ENCODE measurements at regions not wholly inside any gene's neighbourhood (a gene's known extent, or its start where the extent isn't known, plus 50 kb on each side); places are given as distances from the start of the nearest gene placed in this dataset.

DNA sequence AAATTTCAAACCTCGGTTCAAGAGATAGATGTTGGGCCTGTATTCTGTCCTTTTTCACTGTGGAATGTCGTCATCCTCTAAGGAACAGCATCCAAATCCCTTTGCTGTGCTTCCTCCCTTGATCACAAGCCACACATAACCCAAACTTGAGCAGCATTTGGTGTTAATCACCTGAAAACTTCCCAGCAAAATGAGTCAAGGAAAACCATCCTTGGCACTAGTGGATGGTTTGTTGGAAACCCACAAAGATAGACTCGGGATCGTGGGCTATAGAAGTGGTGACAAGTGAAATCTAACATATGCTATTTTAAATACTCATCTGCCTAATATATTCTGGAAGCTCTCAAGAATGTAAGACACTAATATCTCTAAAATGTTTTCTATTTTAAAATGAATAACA lies 459.1 kb downstream of the SETD4 start:
- CTCF ChIA-PET, result no interaction called here
- no peaks in the 10 kb centered on the region for H3K36me3 ChIP-seq (ENCODE audit: control insufficient read depth, insufficient read depth, low read length)
- no peaks in the 10 kb centered on the region for H3K4me1 ChIP-seq (ENCODE audit: control insufficient read depth, insufficient read depth, low read length)
- no TSS peak for BruUV-seq (replicated peaks)
- peaks cover 7% of the 10 kb centered on the region for H3K27me3 ChIP-seq (ENCODE audit: control insufficient read depth, insufficient read depth, low read length)
- H3K27ac ChIP-seq (ENCODE audit: low read length), result no peak overlapping the region
- in situ Hi-C loops (cut with HindIII; ENCODE audit: low pct_unique_long_range_greater_than_20kb, low sequenced_read_pairs) (no loop called here), intact Hi-C loops (cut with micrococcal nuclease; ENCODE audit: unreplicated experiment) (no loop called here)
- TF ChIP-seq SIN3A (IDR thresholded peaks at IDR 0.05; ENCODE audit: borderline replicate concordance, insufficient read depth, low read depth, low read length), result no peak
- TF ChIP-seq POLR2AphosphoS5 (IDR thresholded peaks at IDR 0.05; ENCODE audit: low read depth, low read length), result no peak
- no peak for TF ChIP-seq TCF7L2 (IDR thresholded peaks at IDR 0.05; ENCODE audit: low read depth, low read length)
- TF ChIP-seq, protein P1, sequence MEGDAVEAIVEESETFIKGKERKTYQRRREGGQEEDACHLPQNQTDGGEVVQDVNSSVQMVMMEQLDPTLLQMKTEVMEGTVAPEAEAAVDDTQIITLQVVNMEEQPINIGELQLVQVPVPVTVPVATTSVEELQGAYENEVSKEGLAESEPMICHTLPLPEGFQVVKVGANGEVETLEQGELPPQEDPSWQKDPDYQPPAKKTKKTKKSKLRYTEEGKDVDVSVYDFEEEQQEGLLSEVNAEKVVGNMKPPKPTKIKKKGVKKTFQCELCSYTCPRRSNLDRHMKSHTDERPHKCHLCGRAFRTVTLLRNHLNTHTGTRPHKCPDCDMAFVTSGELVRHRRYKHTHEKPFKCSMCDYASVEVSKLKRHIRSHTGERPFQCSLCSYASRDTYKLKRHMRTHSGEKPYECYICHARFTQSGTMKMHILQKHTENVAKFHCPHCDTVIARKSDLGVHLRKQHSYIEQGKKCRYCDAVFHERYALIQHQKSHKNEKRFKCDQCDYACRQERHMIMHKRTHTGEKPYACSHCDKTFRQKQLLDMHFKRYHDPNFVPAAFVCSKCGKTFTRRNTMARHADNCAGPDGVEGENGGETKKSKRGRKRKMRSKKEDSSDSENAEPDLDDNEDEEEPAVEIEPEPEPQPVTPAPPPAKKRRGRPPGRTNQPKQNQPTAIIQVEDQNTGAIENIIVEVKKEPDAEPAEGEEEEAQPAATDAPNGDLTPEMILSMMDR (IDR thresholded peaks at IDR 0.05), result no peak
- TF ChIP-seq, protein P2, sequence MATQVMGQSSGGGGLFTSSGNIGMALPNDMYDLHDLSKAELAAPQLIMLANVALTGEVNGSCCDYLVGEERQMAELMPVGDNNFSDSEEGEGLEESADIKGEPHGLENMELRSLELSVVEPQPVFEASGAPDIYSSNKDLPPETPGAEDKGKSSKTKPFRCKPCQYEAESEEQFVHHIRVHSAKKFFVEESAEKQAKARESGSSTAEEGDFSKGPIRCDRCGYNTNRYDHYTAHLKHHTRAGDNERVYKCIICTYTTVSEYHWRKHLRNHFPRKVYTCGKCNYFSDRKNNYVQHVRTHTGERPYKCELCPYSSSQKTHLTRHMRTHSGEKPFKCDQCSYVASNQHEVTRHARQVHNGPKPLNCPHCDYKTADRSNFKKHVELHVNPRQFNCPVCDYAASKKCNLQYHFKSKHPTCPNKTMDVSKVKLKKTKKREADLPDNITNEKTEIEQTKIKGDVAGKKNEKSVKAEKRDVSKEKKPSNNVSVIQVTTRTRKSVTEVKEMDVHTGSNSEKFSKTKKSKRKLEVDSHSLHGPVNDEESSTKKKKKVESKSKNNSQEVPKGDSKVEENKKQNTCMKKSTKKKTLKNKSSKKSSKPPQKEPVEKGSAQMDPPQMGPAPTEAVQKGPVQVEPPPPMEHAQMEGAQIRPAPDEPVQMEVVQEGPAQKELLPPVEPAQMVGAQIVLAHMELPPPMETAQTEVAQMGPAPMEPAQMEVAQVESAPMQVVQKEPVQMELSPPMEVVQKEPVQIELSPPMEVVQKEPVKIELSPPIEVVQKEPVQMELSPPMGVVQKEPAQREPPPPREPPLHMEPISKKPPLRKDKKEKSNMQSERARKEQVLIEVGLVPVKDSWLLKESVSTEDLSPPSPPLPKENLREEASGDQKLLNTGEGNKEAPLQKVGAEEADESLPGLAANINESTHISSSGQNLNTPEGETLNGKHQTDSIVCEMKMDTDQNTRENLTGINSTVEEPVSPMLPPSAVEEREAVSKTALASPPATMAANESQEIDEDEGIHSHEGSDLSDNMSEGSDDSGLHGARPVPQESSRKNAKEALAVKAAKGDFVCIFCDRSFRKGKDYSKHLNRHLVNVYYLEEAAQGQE (IDR thresholded peaks at IDR 0.05; ENCODE audit: insufficient read depth in 1 of 2, low read depth in 2 of 2, low read length in 1 of 2), result no peak
- ATAC-seq, result no peak
- no peak overlapping the region for H3K4me3 ChIP-seq (ENCODE audit: low read depth in 2 of 2, low read length in 2 of 2)
- H3K9me3 ChIP-seq (ENCODE audit: control insufficient read depth, insufficient read depth, low read depth, low read length), result no peaks in the 10 kb centered on the region
- POLR2A ChIA-PET, result no interaction called here
- DNase-seq (ENCODE audit: low read depth, low spot score), result no peak

- no peaks in the 10 kb centered on the region for H3K36me3 ChIP-seq (ENCODE audit: control insufficient read depth, insufficient read depth, low read length)
- in situ Hi-C loops (cut with HindIII; ENCODE audit: low pct_unique_long_range_greater_than_20kb, low sequenced_read_pairs), result no loop called here
Observed at GRCh38 chr21:35599164-35599563, 461.2 kb downstream of the SETD4 start.

More at GRCh38 chr21:35599164-35599563, 461.2 kb downstream of the SETD4 start:
- no peaks in the 10 kb centered on the region for H3K9me3 ChIP-seq (ENCODE audit: control insufficient read depth, insufficient read depth, low read depth, low read length)
- CTCF ChIA-PET, result no interaction called here
- POLR2A ChIA-PET, result no interaction called here
- no peak for DNase-seq (ENCODE audit: low read depth, low spot score)
- H3K27me3 ChIP-seq (ENCODE audit: control insufficient read depth, insufficient read depth, low read length), result peaks cover 7% of the 10 kb centered on the region
- no TSS peak for BruUV-seq (replicated peaks)
- H3K4me3 ChIP-seq (ENCODE audit: low read depth in 2 of 2, low read length in 2 of 2), result no peak overlapping the region
- no peak overlapping the region for H3K27ac ChIP-seq (ENCODE audit: low read length)
- TF ChIP-seq, protein P2 (IDR thresholded peaks at IDR 0.05; ENCODE audit: insufficient read depth in 1 of 2, low read depth in 2 of 2, low read length in 1 of 2), result no peak
- TF ChIP-seq POLR2AphosphoS5 (IDR thresholded peaks at IDR 0.05; ENCODE audit: low read depth, low read length) (no peak), TCF7L2 (IDR thresholded peaks at IDR 0.05; ENCODE audit: low read depth, low read length) (no peak)
- TF ChIP-seq, protein P1 (IDR thresholded peaks at IDR 0.05), result no peak
- intact Hi-C loops (cut with micrococcal nuclease; ENCODE audit: unreplicated experiment), result no loop called here
- H3K4me1 ChIP-seq (ENCODE audit: control insufficient read depth, insufficient read depth, low read length), result no peaks in the 10 kb centered on the region
- ATAC-seq, result no peak
